ENCODE measurements at regions not wholly inside any gene's neighbourhood (a gene's known extent, or its start where the extent isn't known, plus 50 kb on each side); places are given as distances from the start of the nearest gene placed in this dataset.

DNA sequence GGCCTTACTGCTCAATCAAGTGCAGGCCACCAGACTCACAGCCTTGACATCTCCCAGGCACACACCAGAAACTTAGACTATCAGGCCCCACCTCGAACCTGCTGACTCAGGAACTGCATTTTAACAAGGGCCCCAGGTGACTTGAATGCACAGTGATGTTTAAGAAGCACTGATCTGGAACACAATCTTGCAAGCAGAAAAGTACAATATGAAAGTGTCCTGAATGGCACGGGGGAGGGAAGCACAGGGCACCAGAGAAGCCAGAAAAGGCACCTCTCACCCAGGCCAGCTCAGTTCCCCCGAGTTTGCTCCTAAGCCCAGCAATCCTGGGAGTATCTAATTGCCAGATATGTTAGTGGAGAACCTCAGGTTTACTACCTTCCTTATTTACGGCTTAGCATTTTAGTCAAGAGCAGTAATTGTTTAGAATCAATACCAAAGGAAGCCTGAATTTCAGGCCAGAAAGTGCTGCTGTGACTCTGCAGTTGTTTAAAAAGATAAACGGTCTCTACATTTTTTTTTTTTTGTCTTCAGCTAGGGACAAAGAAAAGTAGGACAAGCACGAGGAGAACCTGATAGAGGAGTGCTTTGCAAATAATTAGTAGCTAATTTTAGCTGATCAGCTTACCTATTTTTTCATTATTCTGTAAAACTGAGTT is 50.9 kb upstream of the CDC42BPA start:
- H3K4me1 ChIP-seq (ENCODE audit: control insufficient read depth, insufficient read depth, low read length): peaks cover 14% of the 10 kb centered on the region

More for the DNA sequence above, 50.9 kb upstream of the CDC42BPA start:
- Histone ChIP-seq H3K9ac (ENCODE audit: low read depth, low read length) (no peak overlapping the region), H3K27me3 (ENCODE audit: control insufficient read depth, insufficient read depth, low read length) (no peaks in the 10 kb centered on the region), H3K27ac (ENCODE audit: low read depth, low read length) (no peak overlapping the region), H3K4me3 (ENCODE audit: low read depth, low read length) (no peak overlapping the region), H3K36me3 (ENCODE audit: control insufficient read depth, insufficient read depth, low read length) (no peaks in the 10 kb centered on the region), H3K9me3 (ENCODE audit: control insufficient read depth, insufficient read depth, low read length) (no peaks in the 10 kb centered on the region)
